HG03196 (cell line): ENCODE measurements at regions not wholly inside any gene's neighbourhood (a gene's known extent, or its start where the extent isn't known, plus 50 kb on each side); places are given as distances from the start of the nearest gene placed in this dataset.
"Not testable (repeated sequence)": the region's sequence is repeated elsewhere in the genome, so short reads cannot be mapped to it uniquely, and the experiment has no call there.

ENCODE experiments used
- ATAC-seq: cut with Tn5 transposase; IDR thresholded peaks from one replicate; pipeline ENCODE4 v1.9.1; 2021; ENCODE audit not compliant: unreplicated experiment

- ATAC-seq, result no peak
These were observed 619.8 kb upstream of the TBX3 start for GRCh38 chr12:115303723-115304309.

GRCh38 chr12:115297445-115297844 lies 613.5 kb upstream of the TBX3 start:
- no peak for ATAC-seq

GRCh38 chr12:115296613-115297198 lies 612.7 kb upstream of the TBX3 start:
- no peak for ATAC-seq

- ATAC-seq, result no peak
These were observed 611.9 kb upstream of the TBX3 start for GRCh38 chr12:115295886-115296285.

- no peak for ATAC-seq
These were observed 610.6 kb upstream of the TBX3 start for GRCh38 chr12:115294453-115295133.

- not testable (repeated sequence) for ATAC-seq
These were observed 601.5 kb upstream of the TBX3 start for GRCh38 chr12:115285429-115285828.

- no peak for ATAC-seq
These were observed 589.5 kb upstream of the TBX3 start for GRCh38 chr12:115273456-115273855.

GRCh38 chr12:115268451-115268850 lies 584.5 kb upstream of the TBX3 start:
- no peak for ATAC-seq

- ATAC-seq, result no peak
These were observed 583.9 kb upstream of the TBX3 start for GRCh38 chr12:115267891-115268290.

- ATAC-seq, result no peak
These were observed 583.5 kb upstream of the TBX3 start for GRCh38 chr12:115267464-115267863.

- no peak for ATAC-seq
These were observed 580.6 kb upstream of the TBX3 start for GRCh38 chr12:115264605-115265004.

GRCh38 chr12:115261691-115262398 lies 577.9 kb upstream of the TBX3 start:
- no peak for ATAC-seq

- ATAC-seq, result no peak
These were observed 577.0 kb upstream of the TBX3 start for GRCh38 chr12:115260762-115261675.

- ATAC-seq, result no peak
These were observed 576.2 kb upstream of the TBX3 start for GRCh38 chr12:115259968-115260747.

GRCh38 chr12:115257791-115258190 lies 573.8 kb upstream of the TBX3 start:
- ATAC-seq, result no peak

GRCh38 chr12:115255962-115256361 lies 572.0 kb upstream of the TBX3 start:
- no peak for ATAC-seq

GRCh38 chr12:115255257-115255656 lies 571.3 kb upstream of the TBX3 start:
- no peak for ATAC-seq

GRCh38 chr12:115253049-115253448 lies 569.1 kb upstream of the TBX3 start:
- no peak for ATAC-seq

GRCh38 chr12:115251727-115252126 lies 567.8 kb upstream of the TBX3 start:
- no peak for ATAC-seq

- no peak for ATAC-seq
These were observed 565.8 kb upstream of the TBX3 start for GRCh38 chr12:115249671-115250278.
